ENCODE measurements at regions not wholly inside any gene's neighbourhood (a gene's known extent, or its start where the extent isn't known, plus 50 kb on each side); places are given as distances from the start of the nearest gene placed in this dataset.

GRCh38 chr10:112080231-112080630 lies 103.3 kb downstream of the GPAM start:
- POLR2A ChIA-PET: no interaction called here

DNA sequence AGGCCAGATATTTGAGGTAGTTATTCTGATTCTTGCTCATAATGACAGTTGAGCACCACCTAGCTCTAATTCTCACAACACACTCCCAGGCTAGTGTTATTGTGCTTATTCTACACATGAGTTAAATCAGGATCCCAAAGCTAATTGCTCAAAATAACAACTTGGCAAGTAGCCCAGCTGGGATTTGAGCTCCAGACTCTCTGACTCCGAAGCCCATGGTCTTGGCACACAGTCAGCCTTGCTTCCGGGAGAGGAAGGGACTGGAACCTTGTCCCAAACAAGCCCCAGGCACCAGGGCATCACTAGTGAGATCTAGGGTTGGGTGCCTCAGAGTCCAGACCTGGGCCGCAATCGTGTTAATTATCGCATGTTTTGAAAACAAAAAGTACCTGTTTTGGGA lies 101.4 kb downstream of the GPAM start:
- no peak overlapping the region for H3K4me3 Mint-ChIP-seq
- H3K27ac Mint-ChIP-seq: no peak overlapping the region
- no peaks in the 10 kb centered on the region for H3K9me3 Mint-ChIP-seq
- DNase-seq: no peak
- no peaks in the 10 kb centered on the region for H3K4me1 Mint-ChIP-seq
- peaks cover 1% of the 10 kb centered on the region for H3K27me3 Mint-ChIP-seq
- CTCF ChIA-PET: no interaction called here
- POLR2A ChIA-PET: no interaction called here
- H3K36me3 Mint-ChIP-seq (ENCODE audit: low read depth): no peaks in the 10 kb centered on the region

More at GRCh38 chr10:112080231-112080630, 103.3 kb downstream of the GPAM start:
- Mint-ChIP-seq H3K4me1 (no peaks in the 10 kb centered on the region), H3K9me3 (no peaks in the 10 kb centered on the region), H3K27me3 (peaks cover 1% of the 10 kb centered on the region), H3K36me3 (ENCODE audit: low read depth) (no peaks in the 10 kb centered on the region), H3K4me3 (no peak overlapping the region), H3K27ac (no peak overlapping the region)
- CTCF ChIA-PET: no interaction called here
- no peak for DNase-seq

DNA sequence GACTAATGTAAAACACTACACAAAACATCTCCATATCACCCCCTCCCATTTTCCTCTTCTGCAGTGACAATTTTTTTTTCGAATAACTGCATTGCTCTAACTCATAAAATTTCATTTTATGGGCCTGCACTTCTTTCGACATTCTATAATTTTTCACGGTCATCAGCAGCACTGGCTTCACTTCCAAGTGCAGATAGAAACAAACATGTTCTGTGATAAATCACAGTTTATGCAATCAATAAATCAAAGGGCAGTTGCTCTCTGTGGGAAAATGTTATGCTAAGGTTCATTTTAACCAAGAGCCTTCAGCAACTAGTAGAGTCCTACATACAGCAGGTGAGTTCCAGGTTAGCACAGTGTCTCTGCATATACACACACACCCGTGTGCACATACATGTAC lies 100.1 kb downstream of the GPAM start:
- H3K4me3 Mint-ChIP-seq: no peak overlapping the region
- H3K27ac Mint-ChIP-seq: no peak overlapping the region
- no peak for DNase-seq
- no peaks in the 10 kb centered on the region for H3K4me1 Mint-ChIP-seq
- H3K36me3 Mint-ChIP-seq (ENCODE audit: low read depth): no peaks in the 10 kb centered on the region
- ChIA-PET CTCF (interaction anchor here (0.6 kb wide), 2 partner anchors 597 to 1613 kb away, joined by 3 read pairs; no protein-coding TSS in a partner anchor), POLR2A (no interaction called here)
- no peaks in the 10 kb centered on the region for H3K9me3 Mint-ChIP-seq
- H3K27me3 Mint-ChIP-seq: peaks cover 1% of the 10 kb centered on the region

DNA sequence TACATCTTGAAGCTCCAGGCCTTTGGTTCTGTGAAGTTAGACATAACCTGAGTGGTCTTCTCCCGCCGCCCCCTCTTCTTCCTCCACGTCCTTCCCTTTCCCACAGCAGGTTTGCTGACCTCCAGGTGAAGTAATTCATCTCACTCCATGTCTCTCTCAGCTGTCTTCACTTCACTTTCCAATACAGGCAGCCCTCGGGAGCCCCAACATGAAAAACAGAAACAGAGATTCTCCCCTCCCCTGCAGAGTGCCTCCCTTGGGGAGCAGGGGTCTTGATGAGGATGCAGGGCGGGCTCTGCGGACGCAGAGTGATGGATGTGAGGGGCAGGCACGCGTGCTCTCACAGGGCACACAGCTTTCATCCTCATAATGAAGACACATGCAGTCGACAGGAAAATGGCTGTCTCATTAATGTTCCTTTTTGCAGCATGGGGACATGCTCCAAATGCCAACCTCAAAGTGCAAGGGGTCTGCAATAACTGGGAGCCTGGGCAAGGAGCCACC lies 95.6 kb downstream of the GPAM start:
- Mint-ChIP-seq H3K4me1 (no peaks in the 10 kb centered on the region), H3K4me3 (no peak overlapping the region), H3K36me3 (ENCODE audit: low read depth) (no peaks in the 10 kb centered on the region), H3K27me3 (peaks cover 3% of the 10 kb centered on the region), H3K9me3 (no peaks in the 10 kb centered on the region), H3K27ac (no peak overlapping the region)
- ChIA-PET POLR2A (no interaction called here), CTCF (no interaction called here)
- DNase-seq: no peak

DNA sequence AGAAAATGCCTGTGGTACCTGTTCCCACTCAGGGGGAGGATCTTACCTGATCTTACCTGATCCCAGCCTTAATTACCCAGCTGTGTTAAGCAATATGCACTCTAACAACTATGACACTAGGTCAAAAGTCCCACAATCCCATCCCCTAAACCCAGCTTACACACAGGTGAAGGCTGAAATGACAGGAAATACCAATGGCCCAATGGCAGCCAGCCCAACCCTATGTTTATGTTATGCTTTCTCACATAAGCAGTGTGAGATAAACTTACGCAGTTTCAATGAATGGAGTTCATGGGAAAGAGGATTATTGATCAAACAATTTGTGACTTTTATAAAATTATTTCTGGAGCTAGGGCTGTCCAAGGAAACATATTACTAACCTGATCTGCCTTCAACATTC lies 91.9 kb downstream of the GPAM start:
- POLR2A ChIA-PET: no interaction called here
- CTCF ChIA-PET: no interaction called here
- Mint-ChIP-seq H3K4me3 (no peak overlapping the region), H3K36me3 (ENCODE audit: low read depth) (no peaks in the 10 kb centered on the region), H3K4me1 (no peaks in the 10 kb centered on the region), H3K27ac (no peak overlapping the region), H3K9me3 (no peaks in the 10 kb centered on the region), H3K27me3 (peaks cover 2% of the 10 kb centered on the region)
- no peak for DNase-seq

GRCh38 chr10:112092519-112092918 lies 91.0 kb downstream of the GPAM start:
- no peaks in the 10 kb centered on the region for H3K36me3 Mint-ChIP-seq (ENCODE audit: low read depth)
- no peak for DNase-seq
- peaks cover 2% of the 10 kb centered on the region for H3K27me3 Mint-ChIP-seq
- no peaks in the 10 kb centered on the region for H3K9me3 Mint-ChIP-seq
- no peaks in the 10 kb centered on the region for H3K4me1 Mint-ChIP-seq
- ChIA-PET CTCF (no interaction called here), POLR2A (no interaction called here)
- H3K4me3 Mint-ChIP-seq: no peak overlapping the region
- no peak overlapping the region for H3K27ac Mint-ChIP-seq

GRCh38 chr10:112094984-112095383 lies 88.6 kb downstream of the GPAM start:
- H3K27me3 Mint-ChIP-seq: peaks cover 2% of the 10 kb centered on the region
- POLR2A ChIA-PET: no interaction called here
- no peaks in the 10 kb centered on the region for H3K9me3 Mint-ChIP-seq
- CTCF ChIA-PET: interaction anchor here (0.5 kb wide), 1 partner anchor 1064 kb away, joined by 5 read pairs; no protein-coding TSS in a partner anchor
- no peak for DNase-seq
- H3K4me3 Mint-ChIP-seq: no peak overlapping the region
- no peaks in the 10 kb centered on the region for H3K36me3 Mint-ChIP-seq (ENCODE audit: low read depth)
- H3K4me1 Mint-ChIP-seq: no peaks in the 10 kb centered on the region
- H3K27ac Mint-ChIP-seq: no peak overlapping the region

- ChIA-PET CTCF (interaction anchor here (0.6 kb wide), 1 partner anchor 10 kb away, joined by 4 read pairs; no protein-coding TSS in a partner anchor), POLR2A (no interaction called here)
- no peaks in the 10 kb centered on the region for H3K9me3 Mint-ChIP-seq
- DNase-seq: no peak
- no peak overlapping the region for H3K27ac Mint-ChIP-seq
- no peak overlapping the region for H3K4me3 Mint-ChIP-seq
- H3K4me1 Mint-ChIP-seq: no peaks in the 10 kb centered on the region
- peaks cover 2% of the 10 kb centered on the region for H3K27me3 Mint-ChIP-seq
- no peaks in the 10 kb centered on the region for H3K36me3 Mint-ChIP-seq (ENCODE audit: low read depth)
Measured at GRCh38 chr10:112095731-112096130, 87.8 kb downstream of the GPAM start.

GRCh38 chr10:112098682-112099081 lies 84.9 kb downstream of the GPAM start:
- ChIA-PET POLR2A (no interaction called here), CTCF (interaction anchor here (0.6 to 1.4 kb wide), 2 partner anchors 8 to 551 kb away, joined by 3 read pairs; no protein-coding TSS in a partner anchor)
- no peaks in the 10 kb centered on the region for H3K36me3 Mint-ChIP-seq (ENCODE audit: low read depth)
- DNase-seq: no peak
- H3K9me3 Mint-ChIP-seq: no peaks in the 10 kb centered on the region
- H3K4me3 Mint-ChIP-seq: no peak overlapping the region
- no peaks in the 10 kb centered on the region for H3K4me1 Mint-ChIP-seq
- no peak overlapping the region for H3K27ac Mint-ChIP-seq
- H3K27me3 Mint-ChIP-seq: peaks cover 2% of the 10 kb centered on the region
